ENCODE measurements at regions not wholly inside any gene's neighbourhood (a gene's known extent, or its start where the extent isn't known, plus 50 kb on each side); places are given as distances from the start of the nearest gene placed in this dataset.

- no peaks in the 10 kb centered on the region for H3K27me3 ChIP-seq (replicated peaks; ENCODE audit: insufficient read depth, low read length)
- no peaks in the 10 kb centered on the region for H3F3A ChIP-seq (ENCODE audit: insufficient read depth, low read length)
- H3K36me3 ChIP-seq (replicated peaks; ENCODE audit: insufficient read depth, low read length): no peaks in the 10 kb centered on the region
- H3K27ac ChIP-seq (ENCODE audit: low read length): no peak overlapping the region
- no peaks in the 10 kb centered on the region for H3K9me3 ChIP-seq (replicated peaks; ENCODE audit: insufficient read depth, low read length)
- no peak overlapping the region for H2AFZ ChIP-seq (ENCODE audit: low read length)
- no peaks in the 10 kb centered on the region for H3K79me2 ChIP-seq (ENCODE audit: low read length)
- no peak overlapping the region for H3K4me3 ChIP-seq (ENCODE audit: low read length)
- H3K4me2 ChIP-seq (ENCODE audit: low read depth, low read length): no peak overlapping the region
- DNase-seq: no peak
- no peaks in the 10 kb centered on the region for H3K4me1 ChIP-seq (ENCODE audit: low read length)
- no peak for TF ChIP-seq EZH2 (optimal IDR thresholded peaks at IDR 0.05; ENCODE audit: low read depth, low read length)
- no peak for TF ChIP-seq EZH2phosphoT487 (IDR thresholded peaks at IDR 0.05; ENCODE audit: low read length)
- no peak for TF ChIP-seq CTCF (IDR thresholded peaks at IDR 0.05; ENCODE audit: low read length)
- H3K9ac ChIP-seq (ENCODE audit: low read length): no peak overlapping the region
- no peaks in the 10 kb centered on the region for H3K9me2 ChIP-seq (replicated peaks; ENCODE audit: insufficient read depth, low read length)
- H4K20me1 ChIP-seq (ENCODE audit: insufficient read depth, low read length): no peaks in the 10 kb centered on the region
Observed at GRCh38 chr1:218501161-218501560, 156.0 kb downstream of the TGFB2 start.

- no peaks in the 10 kb centered on the region for H3K4me1 ChIP-seq (ENCODE audit: low read length)
- H3K4me3 ChIP-seq (ENCODE audit: low read length): no peak overlapping the region
- no peaks in the 10 kb centered on the region for H3F3A ChIP-seq (ENCODE audit: insufficient read depth, low read length)
- TF ChIP-seq CTCF (IDR thresholded peaks at IDR 0.05; ENCODE audit: low read length): no peak
- no peak for TF ChIP-seq EZH2phosphoT487 (IDR thresholded peaks at IDR 0.05; ENCODE audit: low read length)
- TF ChIP-seq EZH2 (optimal IDR thresholded peaks at IDR 0.05; ENCODE audit: low read depth, low read length): no peak
- H3K9ac ChIP-seq (ENCODE audit: low read length): no peak overlapping the region
- H3K27me3 ChIP-seq (replicated peaks; ENCODE audit: insufficient read depth, low read length): no peaks in the 10 kb centered on the region
- no peaks in the 10 kb centered on the region for H3K9me3 ChIP-seq (replicated peaks; ENCODE audit: insufficient read depth, low read length)
- no peak overlapping the region for H3K27ac ChIP-seq (ENCODE audit: low read length)
- H2AFZ ChIP-seq (ENCODE audit: low read length): no peak overlapping the region
- no peak overlapping the region for H3K4me2 ChIP-seq (ENCODE audit: low read depth, low read length)
- no peaks in the 10 kb centered on the region for H3K9me2 ChIP-seq (replicated peaks; ENCODE audit: insufficient read depth, low read length)
- H4K20me1 ChIP-seq (ENCODE audit: insufficient read depth, low read length): no peaks in the 10 kb centered on the region
- no peaks in the 10 kb centered on the region for H3K36me3 ChIP-seq (replicated peaks; ENCODE audit: insufficient read depth, low read length)
- no peaks in the 10 kb centered on the region for H3K79me2 ChIP-seq (ENCODE audit: low read length)
- no peak for DNase-seq
Observed at GRCh38 chr1:218502383-218502782, 157.2 kb downstream of the TGFB2 start.

GRCh38 chr1:218503102-218503501, 158.0 kb downstream of the TGFB2 start:
- Histone ChIP-seq H3K79me2 (ENCODE audit: low read length) (no peaks in the 10 kb centered on the region), H3K4me2 (ENCODE audit: low read depth, low read length) (no peak overlapping the region), H3K9me3 (replicated peaks; ENCODE audit: insufficient read depth, low read length) (no peaks in the 10 kb centered on the region), H3F3A (ENCODE audit: insufficient read depth, low read length) (no peaks in the 10 kb centered on the region), H3K27ac (ENCODE audit: low read length) (no peak overlapping the region), H3K27me3 (replicated peaks; ENCODE audit: insufficient read depth, low read length) (no peaks in the 10 kb centered on the region), H3K9me2 (replicated peaks; ENCODE audit: insufficient read depth, low read length) (no peaks in the 10 kb centered on the region), H3K4me3 (ENCODE audit: low read length) (no peak overlapping the region), H4K20me1 (ENCODE audit: insufficient read depth, low read length) (no peaks in the 10 kb centered on the region), H3K4me1 (ENCODE audit: low read length) (no peaks in the 10 kb centered on the region), H3K36me3 (replicated peaks; ENCODE audit: insufficient read depth, low read length) (no peaks in the 10 kb centered on the region), H3K9ac (ENCODE audit: low read length) (no peak overlapping the region), H2AFZ (ENCODE audit: low read length) (no peak overlapping the region)
- DNase-seq: no peak
- TF ChIP-seq CTCF (IDR thresholded peaks at IDR 0.05; ENCODE audit: low read length): no peak
- TF ChIP-seq EZH2phosphoT487 (IDR thresholded peaks at IDR 0.05; ENCODE audit: low read length): no peak
- no peak for TF ChIP-seq EZH2 (optimal IDR thresholded peaks at IDR 0.05; ENCODE audit: low read depth, low read length)

Data from MM.1S (cell line).